IMR-90 (cell line): ENCODE measurements at regions not wholly inside any gene's neighbourhood (a gene's known extent, or its start where the extent isn't known, plus 50 kb on each side); places are given as distances from the start of the nearest gene placed in this dataset.
A peak's percentile ranks its signal among the peaks of the same experiment; 100 is the strongest.

Experiments used
- BHLHE40 ChIP-seq: fragments of 150-350 bp; IDR thresholded peaks from 2 replicates; pipeline ENCODE4 v1.6.1; 2016; ENCODE audit warnings: mild to moderate bottlenecking, low read depth, low read length
- CEBPB ChIP-seq: IDR thresholded peaks from 2 replicates; pipeline ENCODE4 v1.6.1; 2012; ENCODE audit warnings: low read depth, low read length, improper control_type of control experiment
- ELK1 ChIP-seq: fragments of 150-350 bp; IDR thresholded peaks from 2 replicates; pipeline ENCODE4 v1.6.1; 2016; ENCODE audit warnings: low read depth, mild to moderate bottlenecking, low read length, moderate library complexity, borderline replicate concordance
- FOS ChIP-seq: fragments of 150-350 bp; IDR thresholded peaks from 2 replicates; pipeline ENCODE4 v1.6.1; 2016; ENCODE audit warnings: low read depth, low read length
- MAZ ChIP-seq: IDR thresholded peaks from 2 replicates; pipeline ENCODE4 v1.6.1; 2012; ENCODE audit warnings: low read depth, mild to moderate bottlenecking, low read length, improper control_type of control experiment, moderate library complexity, borderline replicate concordance
- MXI1 ChIP-seq: IDR thresholded peaks from 2 replicates; pipeline ENCODE4 v1.6.1; 2012; ENCODE audit warnings: low read depth, mild to moderate bottlenecking, low read length, moderate library complexity, borderline replicate concordance
- NFE2L2 ChIP-seq: fragments of 150-350 bp; IDR thresholded peaks from 2 replicates; pipeline ENCODE4 v1.6.1; 2016; ENCODE audit warnings: low read depth, mild to moderate bottlenecking, low read length
- POLR2A ChIP-seq: IDR thresholded peaks from 2 replicates; pipeline ENCODE4 v1.6.1; 2012; ENCODE audit warnings: mild to moderate bottlenecking, low read depth, low read length
- RCOR1 ChIP-seq: IDR thresholded peaks from 2 replicates; pipeline ENCODE4 v1.6.1; 2012; ENCODE audit warnings: mild to moderate bottlenecking, low read length, improper control_type of control experiment; ENCODE audit not compliant: insufficient replicate concordance
- RFX5 ChIP-seq: IDR thresholded peaks from 2 replicates; pipeline ENCODE4 v1.8.0; 2012; ENCODE audit warnings: low read depth, mild to moderate bottlenecking, low read length, moderate library complexity
- SMC3 ChIP-seq: fragments of 150-350 bp; IDR thresholded peaks from 2 replicates; pipeline ENCODE4 v1.6.1; 2016; ENCODE audit warnings: low read depth, mild to moderate bottlenecking, antibody characterized with exemption, low read length, moderate library complexity
- TF ChIP-seq, protein P1 (sequence below): conservative IDR thresholded peaks from 2 replicates; pipeline ENCODE4 v1.5.1; 2012; ENCODE audit warnings: mild to moderate bottlenecking, low read depth, low read length, improper control_type of control experiment
- TF ChIP-seq, protein P2 (sequence below): fragments of 150-350 bp; IDR thresholded peaks from 2 replicates; pipeline ENCODE4 v1.6.1; 2017; ENCODE audit warnings: mild to moderate bottlenecking, antibody characterized with exemption, low read length, low read depth

GRCh38 chr11:69231466-69232018, 62.4 kb upstream of the MYEOV start:
- TF ChIP-seq POLR2A (no peak), NFE2L2 (no peak), MAZ (no peak), FOS (no peak), RCOR1 (no peak), ELK1 (no peak), CEBPB (no peak), BHLHE40 (no peak), SMC3 (no peak), RFX5 (no peak), MXI1 (no peak)
- TF ChIP-seq, protein P1, sequence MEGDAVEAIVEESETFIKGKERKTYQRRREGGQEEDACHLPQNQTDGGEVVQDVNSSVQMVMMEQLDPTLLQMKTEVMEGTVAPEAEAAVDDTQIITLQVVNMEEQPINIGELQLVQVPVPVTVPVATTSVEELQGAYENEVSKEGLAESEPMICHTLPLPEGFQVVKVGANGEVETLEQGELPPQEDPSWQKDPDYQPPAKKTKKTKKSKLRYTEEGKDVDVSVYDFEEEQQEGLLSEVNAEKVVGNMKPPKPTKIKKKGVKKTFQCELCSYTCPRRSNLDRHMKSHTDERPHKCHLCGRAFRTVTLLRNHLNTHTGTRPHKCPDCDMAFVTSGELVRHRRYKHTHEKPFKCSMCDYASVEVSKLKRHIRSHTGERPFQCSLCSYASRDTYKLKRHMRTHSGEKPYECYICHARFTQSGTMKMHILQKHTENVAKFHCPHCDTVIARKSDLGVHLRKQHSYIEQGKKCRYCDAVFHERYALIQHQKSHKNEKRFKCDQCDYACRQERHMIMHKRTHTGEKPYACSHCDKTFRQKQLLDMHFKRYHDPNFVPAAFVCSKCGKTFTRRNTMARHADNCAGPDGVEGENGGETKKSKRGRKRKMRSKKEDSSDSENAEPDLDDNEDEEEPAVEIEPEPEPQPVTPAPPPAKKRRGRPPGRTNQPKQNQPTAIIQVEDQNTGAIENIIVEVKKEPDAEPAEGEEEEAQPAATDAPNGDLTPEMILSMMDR: no peak
- TF ChIP-seq, protein P2, sequence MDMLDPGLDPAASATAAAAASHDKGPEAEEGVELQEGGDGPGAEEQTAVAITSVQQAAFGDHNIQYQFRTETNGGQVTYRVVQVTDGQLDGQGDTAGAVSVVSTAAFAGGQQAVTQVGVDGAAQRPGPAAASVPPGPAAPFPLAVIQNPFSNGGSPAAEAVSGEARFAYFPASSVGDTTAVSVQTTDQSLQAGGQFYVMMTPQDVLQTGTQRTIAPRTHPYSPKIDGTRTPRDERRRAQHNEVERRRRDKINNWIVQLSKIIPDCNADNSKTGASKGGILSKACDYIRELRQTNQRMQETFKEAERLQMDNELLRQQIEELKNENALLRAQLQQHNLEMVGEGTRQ: peak; percentile 43; the same call in 1 of the 2 replicates
